SK-N-SH treated with all-trans-retinoic acid at 6 μM for 48 hours (cell line): ENCODE measurements at regions not wholly inside any gene's neighbourhood (a gene's known extent, or its start where the extent isn't known, plus 50 kb on each side); places are given as distances from the start of the nearest gene placed in this dataset.

ENCODE experiments used
- ATAC-seq: fragments of 200-7000 bp; cut with Tn5 transposase; 3 replicates; pipeline ENCODE4 v1.9.1; 2020; ENCODE audit warnings: mild to moderate bottlenecking, moderate library complexity
- ARNTL ChIP-seq: fragments of 450-650 bp; formaldehyde crosslinking; IDR thresholded peaks from 2 replicates; pipeline ENCODE4 v1.5.0; 2020; ENCODE audit warnings: low read depth, mild to moderate bottlenecking, moderate library complexity, borderline replicate concordance
- BACH2 ChIP-seq: fragments of 250-450 bp; sonication (Bioruptor Pico); IDR thresholded peaks from 2 replicates; pipeline ENCODE4 v1.9.0; 2021; ENCODE audit warnings: mild to moderate bottlenecking, borderline replicate concordance
- CREB5 ChIP-seq: fragments of 250-450 bp; sonication (Bioruptor Pico); IDR thresholded peaks from 2 replicates; pipeline ENCODE4 v1.5.1; 2020; ENCODE audit warnings: low read depth, mild to moderate bottlenecking, moderate library complexity
- ISL1 ChIP-seq: fragments of 250-450 bp; sonication (Bioruptor Pico); IDR thresholded peaks from 2 replicates; pipeline ENCODE4 v2.1.2; 2022; ENCODE audit warnings: mild to moderate bottlenecking, moderate library complexity
- PATZ1 ChIP-seq: fragments of 250-450 bp; sonication (Bioruptor Pico); IDR thresholded peaks from 2 replicates; pipeline ENCODE4 v1.8.0; 2020; ENCODE audit warnings: mild to moderate bottlenecking, moderate library complexity, borderline replicate concordance
- POU6F1 ChIP-seq: fragments of 250-450 bp; sonication (Bioruptor Pico); IDR thresholded peaks from 2 replicates; pipeline ENCODE4 v1.8.0; 2021; ENCODE audit warnings: low read depth, mild to moderate bottlenecking, moderate library complexity, borderline replicate concordance
- PPARA ChIP-seq: fragments of 250-450 bp; sonication (Bioruptor Pico); IDR thresholded peaks from 2 replicates; pipeline ENCODE4 v1.5.0; 2020; ENCODE audit warnings: mild to moderate bottlenecking, borderline replicate concordance
- RARB ChIP-seq: fragments of 250-450 bp; sonication (Bioruptor Pico); IDR thresholded peaks from 2 replicates; pipeline ENCODE4 v1.8.0; 2021; ENCODE audit warnings: mild to moderate bottlenecking, moderate library complexity
- ZNF70 ChIP-seq: fragments of 450-650 bp; formaldehyde crosslinking; IDR thresholded peaks from 2 replicates; pipeline ENCODE4 v1.5.0; 2020; ENCODE audit warnings: mild to moderate bottlenecking, moderate library complexity
- TF ChIP-seq, protein P1 (sequence below): fragments of 250-450 bp; sonication (Bioruptor Pico); IDR thresholded peaks from 2 replicates; pipeline ENCODE4 v1.5.0; 2020; ENCODE audit warnings: mild to moderate bottlenecking, moderate library complexity

- no peak for ATAC-seq
- TF ChIP-seq CREB5 (CRISPR knock-in tag) = no peak
- TF ChIP-seq ZNF70 (CRISPR knock-in tag) = no peak
- TF ChIP-seq ARNTL (CRISPR knock-in tag) = no peak
- TF ChIP-seq PATZ1 (CRISPR knock-in tag) = no peak
- TF ChIP-seq RARB (CRISPR knock-in tag) = no peak
- no peak for TF ChIP-seq POU6F1 (CRISPR knock-in tag)
- TF ChIP-seq PPARA (CRISPR knock-in tag) = no peak
Measured at GRCh38 chr1:115492019-115492595, 149.7 kb upstream of the VANGL1 start.

DNA sequence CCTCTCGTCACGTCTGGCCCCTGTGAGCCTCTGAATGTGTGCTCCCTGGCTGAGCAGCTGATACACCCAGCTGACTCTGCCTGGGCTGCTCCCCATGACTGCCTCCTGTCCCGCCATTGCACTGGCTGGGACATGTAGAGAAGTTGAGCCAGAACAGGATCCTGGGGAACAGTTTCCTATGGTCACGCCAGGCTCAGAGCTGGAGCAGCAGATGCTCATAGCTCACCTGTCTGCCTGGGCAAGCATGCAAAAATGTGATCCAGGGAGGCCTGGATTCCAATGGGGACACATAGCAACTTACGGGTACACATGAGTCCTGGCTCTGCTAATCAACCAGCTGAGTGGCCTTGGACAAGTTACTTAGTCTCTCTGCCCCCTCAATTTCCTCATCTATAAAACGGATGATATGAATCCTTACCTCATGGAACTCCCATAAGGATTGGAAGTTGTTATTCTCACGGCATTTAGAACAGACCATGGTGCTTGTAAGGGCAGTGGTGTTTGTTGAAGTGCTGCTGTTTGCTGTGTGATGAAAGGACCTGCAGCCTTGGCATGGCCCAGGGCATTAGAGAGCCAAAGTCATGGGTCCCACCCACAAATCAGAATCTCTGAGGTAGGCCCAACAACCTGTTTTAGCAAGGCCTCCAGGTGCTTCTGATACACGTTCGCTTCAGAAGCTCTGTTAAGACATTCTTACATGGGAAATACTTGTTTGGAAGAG, 150.3 kb upstream of the VANGL1 start:
- no peak for TF ChIP-seq PPARA (CRISPR knock-in tag)
- no peak for TF ChIP-seq ARNTL (CRISPR knock-in tag)
- no peak for TF ChIP-seq BACH2
- TF ChIP-seq, protein P1, sequence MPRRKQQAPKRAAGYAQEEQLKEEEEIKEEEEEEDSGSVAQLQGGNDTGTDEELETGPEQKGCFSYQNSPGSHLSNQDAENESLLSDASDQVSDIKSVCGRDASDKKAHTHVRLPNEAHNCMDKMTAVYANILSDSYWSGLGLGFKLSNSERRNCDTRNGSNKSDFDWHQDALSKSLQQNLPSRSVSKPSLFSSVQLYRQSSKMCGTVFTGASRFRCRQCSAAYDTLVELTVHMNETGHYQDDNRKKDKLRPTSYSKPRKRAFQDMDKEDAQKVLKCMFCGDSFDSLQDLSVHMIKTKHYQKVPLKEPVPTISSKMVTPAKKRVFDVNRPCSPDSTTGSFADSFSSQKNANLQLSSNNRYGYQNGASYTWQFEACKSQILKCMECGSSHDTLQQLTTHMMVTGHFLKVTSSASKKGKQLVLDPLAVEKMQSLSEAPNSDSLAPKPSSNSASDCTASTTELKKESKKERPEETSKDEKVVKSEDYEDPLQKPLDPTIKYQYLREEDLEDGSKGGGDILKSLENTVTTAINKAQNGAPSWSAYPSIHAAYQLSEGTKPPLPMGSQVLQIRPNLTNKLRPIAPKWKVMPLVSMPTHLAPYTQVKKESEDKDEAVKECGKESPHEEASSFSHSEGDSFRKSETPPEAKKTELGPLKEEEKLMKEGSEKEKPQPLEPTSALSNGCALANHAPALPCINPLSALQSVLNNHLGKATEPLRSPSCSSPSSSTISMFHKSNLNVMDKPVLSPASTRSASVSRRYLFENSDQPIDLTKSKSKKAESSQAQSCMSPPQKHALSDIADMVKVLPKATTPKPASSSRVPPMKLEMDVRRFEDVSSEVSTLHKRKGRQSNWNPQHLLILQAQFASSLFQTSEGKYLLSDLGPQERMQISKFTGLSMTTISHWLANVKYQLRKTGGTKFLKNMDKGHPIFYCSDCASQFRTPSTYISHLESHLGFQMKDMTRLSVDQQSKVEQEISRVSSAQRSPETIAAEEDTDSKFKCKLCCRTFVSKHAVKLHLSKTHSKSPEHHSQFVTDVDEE (CRISPR knock-in tag) = no peak
- TF ChIP-seq CREB5 (CRISPR knock-in tag) = no peak
- no peak for ATAC-seq

DNA sequence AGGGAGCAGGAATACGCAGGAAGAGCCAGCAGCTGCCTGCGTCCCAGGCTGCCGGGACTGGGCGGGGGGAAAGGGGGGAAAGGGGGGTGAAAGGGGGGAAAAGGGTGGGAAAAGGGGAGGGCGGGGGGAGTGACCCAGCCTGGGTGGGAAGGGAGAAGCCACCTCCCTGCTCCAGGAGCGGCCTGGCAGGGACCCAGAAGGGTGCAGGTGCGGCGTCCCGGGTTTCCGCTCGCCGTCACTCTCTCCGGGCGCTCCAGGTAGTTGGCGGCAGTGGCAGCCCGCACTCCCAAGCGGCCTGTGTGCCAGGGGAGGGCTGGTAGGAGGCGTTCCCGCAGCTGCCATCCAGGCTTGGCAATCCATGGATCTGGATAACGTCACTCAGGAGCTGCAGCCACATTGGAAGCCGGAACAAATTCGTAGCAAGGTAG, 141.0 kb upstream of the NGF start:
- TF ChIP-seq RARB (CRISPR knock-in tag) (no peak), PATZ1 (CRISPR knock-in tag) (no peak), ISL1 (CRISPR knock-in tag) (no peak), POU6F1 (CRISPR knock-in tag) (no peak)
- TF ChIP-seq, protein P1 (CRISPR knock-in tag) = no peak
- ATAC-seq = no peak
